GM18867 (cell line): ENCODE measurements at regions not wholly inside any gene's neighbourhood (a gene's known extent, or its start where the extent isn't known, plus 50 kb on each side); places are given as distances from the start of the nearest gene placed in this dataset.
"Not testable (repeated sequence)": the region's sequence is repeated elsewhere in the genome, so short reads cannot be mapped to it uniquely, and the experiment has no call there.

ENCODE experiments used
- ATAC-seq: cut with Tn5 transposase; IDR thresholded peaks from one replicate; pipeline ENCODE4 v1.9.1; 2021; ENCODE audit warnings: mild to moderate bottlenecking, moderate library complexity; ENCODE audit not compliant: unreplicated experiment

GRCh38 chr5:29550523-29550922 is 1643.0 kb upstream of the CDH6 start:
- ATAC-seq: no peak

DNA sequence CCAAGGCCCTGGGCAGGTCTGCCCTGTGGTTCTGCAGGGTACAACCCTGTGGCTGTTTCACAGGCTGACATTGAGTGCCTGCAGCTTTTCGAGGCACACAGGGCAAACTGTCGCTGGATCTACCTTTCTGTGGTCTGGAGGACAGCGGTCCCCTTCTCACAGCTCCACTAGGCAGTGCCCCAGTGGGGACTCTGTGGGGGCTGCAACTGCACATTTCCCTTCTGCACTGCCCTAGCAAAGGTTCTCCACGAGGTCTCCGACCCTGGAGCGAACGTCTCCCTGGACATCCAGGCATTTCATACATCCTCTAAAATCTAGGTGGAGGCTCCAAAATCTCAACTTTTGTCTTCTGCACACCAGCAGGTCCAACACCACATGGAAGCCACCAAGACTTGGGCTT is 1645.2 kb upstream of the CDH6 start:
- ATAC-seq: no peak

- ATAC-seq: no peak
These were observed 1646.1 kb upstream of the CDH6 start for GRCh38 chr5:29547236-29547865.

- no peak for ATAC-seq
These were observed 1650.0 kb upstream of the CDH6 start for GRCh38 chr5:29543501-29543900.

GRCh38 chr5:29524227-29524626 is 1669.3 kb upstream of the CDH6 start:
- ATAC-seq: no peak

DNA sequence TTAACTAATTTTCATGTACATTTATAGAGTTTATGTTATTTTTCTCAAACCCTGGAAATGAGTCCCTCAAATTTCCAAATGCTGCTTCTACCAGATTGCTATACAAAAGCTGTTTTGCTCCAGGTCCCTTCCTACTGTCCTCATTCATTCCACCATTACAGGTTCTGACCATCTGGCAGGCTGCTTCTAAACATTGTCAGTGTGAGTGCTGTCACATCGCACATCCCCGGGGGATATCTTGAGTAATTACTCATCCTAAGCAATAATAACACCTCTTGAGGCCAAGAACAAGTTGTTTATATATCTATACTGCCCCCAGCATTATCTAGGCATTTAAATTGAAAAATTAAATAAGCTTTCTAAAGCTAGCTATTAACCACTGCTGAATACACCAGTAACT is 1675.3 kb upstream of the CDH6 start:
- ATAC-seq: no peak

DNA sequence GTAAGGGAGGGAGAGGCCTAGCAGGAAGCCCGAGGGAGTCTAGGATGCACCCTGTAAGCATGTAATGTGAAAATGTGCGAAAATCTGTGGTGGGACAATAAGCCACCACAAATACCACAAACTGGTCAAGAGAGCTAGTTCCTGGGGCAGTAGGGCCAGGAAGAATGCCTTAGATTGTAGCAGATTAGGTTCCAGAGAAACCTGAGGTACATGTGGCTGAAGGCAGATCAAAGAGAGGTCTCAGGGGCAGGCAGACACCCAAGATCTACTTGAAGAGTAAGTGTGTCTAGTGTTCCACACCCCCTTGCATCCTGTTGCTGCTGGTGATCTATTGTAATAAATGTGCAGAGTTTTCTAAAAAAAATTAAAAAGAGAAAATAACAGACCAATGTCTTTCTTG is 1677.3 kb upstream of the CDH6 start:
- ATAC-seq: no peak

- ATAC-seq: no peak
These were observed 1685.4 kb upstream of the CDH6 start for GRCh38 chr5:29508131-29508530.

- ATAC-seq: no peak
These were observed 1689.1 kb upstream of the CDH6 start for GRCh38 chr5:29504411-29504810.

- no peak for ATAC-seq
These were observed 1694.6 kb upstream of the CDH6 start for GRCh38 chr5:29498860-29499259.

- no peak for ATAC-seq
These were observed 1695.1 kb upstream of the CDH6 start for GRCh38 chr5:29498412-29498811.

DNA sequence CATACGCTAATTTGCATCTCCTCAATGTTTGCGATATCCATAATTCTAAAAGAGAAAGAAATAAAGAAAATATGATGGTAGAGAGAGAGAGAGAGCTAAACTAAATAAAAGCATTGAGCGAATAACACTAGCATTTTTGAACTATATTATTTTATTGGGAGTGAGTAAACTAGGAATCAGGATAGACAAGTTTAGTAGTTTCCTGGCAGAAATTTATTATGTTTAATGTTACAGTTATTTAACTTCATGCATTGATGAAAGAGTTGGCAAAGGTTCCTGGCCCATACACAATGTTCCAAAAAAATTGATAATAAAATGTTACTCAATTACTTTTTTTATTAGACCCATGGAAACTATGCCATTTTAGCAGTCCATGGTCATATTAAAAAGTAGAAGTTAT is 1708.2 kb upstream of the CDH6 start:
- no peak for ATAC-seq

GRCh38 chr5:29469581-29469980 is 1723.9 kb upstream of the CDH6 start:
- ATAC-seq: no peak

DNA sequence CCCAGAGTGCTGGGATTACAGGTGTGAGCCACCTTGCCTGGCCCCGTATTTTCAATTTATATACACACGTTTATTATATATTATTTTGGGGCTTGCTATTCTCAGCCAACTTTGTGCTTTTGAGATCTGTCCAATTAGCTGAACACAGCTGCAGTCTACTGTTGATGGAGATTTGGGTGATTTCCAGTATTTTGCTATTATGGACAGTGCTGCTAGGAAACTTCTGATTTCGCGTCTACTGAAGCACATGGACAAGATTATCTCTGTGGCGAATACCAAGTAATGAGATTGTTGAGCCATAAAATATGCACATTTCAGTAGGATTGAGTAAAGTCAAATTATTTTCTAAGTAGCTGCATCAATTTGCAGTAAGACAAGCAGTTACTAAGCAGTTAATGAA is 1731.2 kb upstream of the CDH6 start:
- ATAC-seq: no peak

DNA sequence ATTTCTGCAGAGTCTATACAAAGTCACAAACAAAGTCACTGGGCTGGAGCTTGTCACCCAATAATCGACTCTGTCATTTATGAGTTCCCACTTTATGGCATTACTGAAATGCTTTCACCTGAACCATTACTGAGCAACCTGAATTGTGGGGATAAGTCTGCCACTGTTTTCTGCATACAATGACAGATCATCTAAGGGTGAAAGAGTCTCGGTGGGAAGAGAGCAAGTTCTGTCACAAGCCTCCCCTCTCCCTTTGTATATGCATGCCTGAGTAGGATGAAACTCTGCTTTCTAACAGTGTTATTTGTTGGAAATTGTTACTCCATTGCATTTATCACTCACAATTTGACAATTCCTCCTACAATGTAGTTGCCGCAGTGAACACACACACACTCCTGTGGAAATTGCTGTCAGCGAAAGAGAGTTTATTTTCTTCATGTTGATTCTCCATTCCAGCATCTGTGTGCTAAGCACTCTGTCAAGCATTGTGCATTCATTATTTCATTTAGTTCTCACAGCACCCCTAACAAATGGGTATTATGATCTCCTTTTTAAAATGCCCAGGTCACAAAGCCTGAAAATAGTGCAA is 1732.4 kb upstream of the CDH6 start:
- ATAC-seq: no peak

DNA sequence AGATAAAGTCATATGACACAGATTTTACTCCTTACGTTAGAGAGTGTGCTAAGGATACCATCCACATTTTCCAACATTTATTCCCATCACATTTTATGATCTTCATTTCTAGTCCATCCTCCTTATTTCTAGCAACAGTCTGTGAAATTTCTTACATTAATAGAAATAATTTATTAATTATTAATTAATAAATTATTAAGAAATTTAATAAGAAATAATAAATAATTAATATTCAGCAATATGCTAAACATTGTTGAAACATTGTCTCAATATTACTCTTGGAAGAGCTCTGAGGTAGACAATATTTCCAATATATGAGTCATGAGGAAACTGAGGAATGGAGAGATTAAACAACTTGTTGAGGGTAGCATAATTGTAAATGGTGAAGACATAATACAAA is 1742.5 kb upstream of the CDH6 start:
- ATAC-seq: not testable (repeated sequence)

DNA sequence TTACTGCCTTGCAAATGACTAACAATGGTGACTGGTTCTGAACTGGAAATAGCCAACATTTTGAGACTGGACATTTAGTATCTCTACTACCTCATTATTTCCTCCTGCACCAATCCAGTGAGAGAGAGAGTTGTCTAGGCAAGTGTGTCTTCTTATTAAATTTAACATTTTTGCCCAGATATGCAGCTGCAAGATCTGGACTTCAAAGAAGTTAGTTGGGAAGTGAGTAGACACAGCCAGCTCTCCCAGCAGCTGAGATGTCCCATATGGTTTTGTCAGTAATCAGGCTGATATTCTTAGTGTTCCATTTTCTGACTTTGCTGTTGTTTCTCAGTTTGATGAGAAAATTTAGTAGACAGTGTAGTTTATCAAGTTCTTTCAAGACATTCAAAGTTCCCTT is 1778.8 kb upstream of the CDH6 start:
- no peak for ATAC-seq

- no peak for ATAC-seq
These were observed 1780.5 kb upstream of the CDH6 start for GRCh38 chr5:29412979-29413378.

GRCh38 chr5:29402270-29402669 is 1791.2 kb upstream of the CDH6 start:
- no peak for ATAC-seq

DNA sequence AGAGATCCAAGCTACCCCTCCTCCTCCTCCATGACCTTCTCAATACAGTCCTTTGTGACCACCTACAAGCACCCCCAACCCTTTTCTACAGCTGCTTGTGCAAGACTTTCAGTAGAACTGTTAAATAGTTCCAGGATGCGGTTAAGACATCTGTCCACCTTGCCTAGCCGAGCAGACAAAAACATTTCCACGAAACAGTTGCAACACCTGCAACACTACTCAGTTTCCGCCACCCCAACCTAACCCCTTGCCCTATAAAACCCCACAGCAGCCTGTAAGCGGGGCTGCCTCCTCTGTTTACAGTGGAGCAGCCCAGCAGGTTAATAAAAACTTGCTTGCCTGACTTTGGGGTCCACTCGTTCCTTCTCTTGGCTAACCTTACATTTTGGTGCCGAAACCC is 1803.5 kb upstream of the CDH6 start:
- no peak for ATAC-seq

DNA sequence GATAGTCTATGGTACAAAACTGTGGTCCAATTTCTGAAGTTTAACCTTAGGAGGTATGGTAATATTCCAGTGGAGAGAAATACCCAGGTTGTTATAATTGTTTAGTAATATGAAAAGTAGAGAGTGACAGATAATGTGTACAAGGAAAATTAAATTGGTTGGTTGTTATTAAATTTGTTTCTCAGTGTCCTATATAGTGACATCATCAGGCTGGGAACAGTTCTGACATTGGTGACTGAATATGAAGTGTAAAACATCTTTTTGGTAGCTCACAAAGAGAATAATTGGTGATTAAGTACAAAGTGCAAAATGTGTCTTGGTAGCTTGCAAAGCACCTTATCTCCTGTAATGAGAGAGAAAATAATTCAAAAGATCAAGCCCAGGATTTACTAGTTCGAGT is 1806.1 kb upstream of the CDH6 start:
- ATAC-seq: no peak

DNA sequence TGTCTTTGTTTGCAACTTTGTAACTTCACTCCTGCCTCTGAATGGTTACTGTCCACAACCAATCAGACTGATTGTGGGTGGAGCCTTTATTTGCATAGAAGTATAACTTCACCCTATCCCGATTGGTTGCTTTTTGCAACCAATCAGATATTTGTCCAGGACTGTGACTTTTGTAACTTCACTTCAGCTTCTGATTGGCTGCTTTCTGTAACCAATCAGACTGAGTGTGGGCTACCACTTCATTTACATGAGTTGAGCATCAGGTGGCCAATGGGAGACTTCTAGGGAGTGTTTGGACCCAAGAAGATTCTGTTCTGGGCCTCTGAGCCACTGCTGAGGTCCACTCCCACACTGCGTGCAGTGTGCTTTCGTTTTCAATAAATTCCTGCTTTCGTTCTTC is 1810.7 kb upstream of the CDH6 start:
- ATAC-seq: no peak

GRCh38 chr5:29380029-29380428 is 1813.5 kb upstream of the CDH6 start:
- ATAC-seq: no peak
